Caki2 (cell line): ENCODE measurements at regions not wholly inside any gene's neighbourhood (a gene's known extent, or its start where the extent isn't known, plus 50 kb on each side); places are given as distances from the start of the nearest gene placed in this dataset.
"Not testable (repeated sequence)": the region's sequence is repeated elsewhere in the genome, so short reads cannot be mapped to it uniquely, and the experiment has no call there.

Experiments
- DNase-seq: peaks from one replicate; pipeline ENCODE4 v3.0.0-alpha.2; 2015; ENCODE audit warnings: low read depth
- in situ Hi-C: cut with HindIII; loops from 2 replicates; pipeline ENCODE4 v1.10.0; 2016; ENCODE audit warnings: low sequenced_read_pairs, low pct_unique_long_range_greater_than_20kb, mixed read lengths

- DNase-seq, result no peak
- in situ Hi-C loops, result no loop called here
Observed at GRCh38 chr5:29157975-29158374, 2035.5 kb upstream of the CDH6 start.

- in situ Hi-C loops, result no loop called here
Observed at GRCh38 chr5:29150840-29151239, 2042.6 kb upstream of the CDH6 start.

GRCh38 chr5:29148581-29148980 is 2044.9 kb upstream of the CDH6 start:
- in situ Hi-C loops, result no loop called here
- no peak for DNase-seq

More at GRCh38 chr5:29150840-29151239, 2042.6 kb upstream of the CDH6 start:
- no peak for DNase-seq

- in situ Hi-C loops, result no loop called here
- DNase-seq, result no peak
Observed at GRCh38 chr5:29148073-29148472, 2045.4 kb upstream of the CDH6 start.

DNA sequence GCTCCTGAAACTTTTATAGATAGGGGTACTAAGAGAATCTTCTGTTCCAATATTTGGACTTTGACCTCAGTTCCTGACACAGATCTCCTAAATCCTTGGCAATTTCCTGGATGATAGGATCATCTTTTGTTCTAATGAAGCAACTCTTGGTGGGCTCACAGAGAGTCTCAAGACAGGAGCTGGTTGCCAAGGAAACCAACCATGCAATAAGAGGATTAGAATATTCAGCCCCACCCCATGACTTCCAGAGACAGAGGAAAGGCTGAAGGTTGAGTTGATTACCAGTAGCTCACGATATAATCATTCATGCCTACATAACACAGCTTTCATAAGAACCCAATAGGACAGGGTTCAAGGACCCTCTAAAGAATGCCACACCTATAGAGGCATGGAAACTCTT is 2050.2 kb upstream of the CDH6 start:
- DNase-seq, result no peak
- in situ Hi-C loops, result no loop called here

- in situ Hi-C loops, result no loop called here
- DNase-seq, result no peak
Observed at GRCh38 chr5:29134418-29134817, 2059.1 kb upstream of the CDH6 start.

- in situ Hi-C loops, result no loop called here
- DNase-seq, result no peak
Observed at GRCh38 chr5:29131285-29131684, 2062.2 kb upstream of the CDH6 start.

- in situ Hi-C loops, result no loop called here
- DNase-seq, result no peak
Observed at GRCh38 chr5:29130786-29131185, 2062.7 kb upstream of the CDH6 start.

- DNase-seq, in situ Hi-C loops: not testable (repeated sequence)
Observed at GRCh38 chr5:29127524-29128156, 2065.8 kb upstream of the CDH6 start.

DNA sequence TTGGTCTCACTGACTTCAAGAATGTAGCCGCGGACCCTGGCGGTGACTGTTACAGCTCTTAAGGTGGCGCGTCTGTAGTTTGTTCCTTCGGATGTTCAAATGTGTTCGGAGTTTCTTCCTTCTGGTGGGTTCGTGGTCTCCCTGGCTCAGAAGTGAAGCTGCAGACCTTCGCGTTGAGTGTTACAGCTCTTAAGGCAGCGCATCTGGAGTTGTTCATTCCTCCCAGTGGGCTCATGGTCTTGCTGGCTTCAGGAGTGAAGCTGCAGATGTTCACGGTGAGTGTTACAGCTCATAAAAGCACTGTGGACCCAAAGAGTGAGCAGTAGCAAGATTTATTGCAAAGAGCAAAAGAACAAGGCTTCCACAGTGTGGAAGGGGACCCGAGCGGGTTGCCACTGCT is 2067.0 kb upstream of the CDH6 start:
- DNase-seq, in situ Hi-C loops: not testable (repeated sequence)

- in situ Hi-C loops, result no loop called here
Observed at GRCh38 chr5:29122306-29122705, 2071.2 kb upstream of the CDH6 start.

GRCh38 chr5:29114331-29114768 is 2076.0 kb upstream of the CDH9 start:
- in situ Hi-C loops, result no loop called here
- DNase-seq, result no peak

More at GRCh38 chr5:29122306-29122705, 2071.2 kb upstream of the CDH6 start:
- DNase-seq, result no peak

- no peak for DNase-seq
- in situ Hi-C loops, result no loop called here
Observed at GRCh38 chr5:29113516-29113915, 2075.1 kb upstream of the CDH9 start.

GRCh38 chr5:29099585-29099984 is 2061.2 kb upstream of the CDH9 start:
- in situ Hi-C loops, result no loop called here
- no peak for DNase-seq

- DNase-seq, result no peak
- in situ Hi-C loops, result no loop called here
Observed at GRCh38 chr5:29089591-29090130, 2051.3 kb upstream of the CDH9 start.

DNA sequence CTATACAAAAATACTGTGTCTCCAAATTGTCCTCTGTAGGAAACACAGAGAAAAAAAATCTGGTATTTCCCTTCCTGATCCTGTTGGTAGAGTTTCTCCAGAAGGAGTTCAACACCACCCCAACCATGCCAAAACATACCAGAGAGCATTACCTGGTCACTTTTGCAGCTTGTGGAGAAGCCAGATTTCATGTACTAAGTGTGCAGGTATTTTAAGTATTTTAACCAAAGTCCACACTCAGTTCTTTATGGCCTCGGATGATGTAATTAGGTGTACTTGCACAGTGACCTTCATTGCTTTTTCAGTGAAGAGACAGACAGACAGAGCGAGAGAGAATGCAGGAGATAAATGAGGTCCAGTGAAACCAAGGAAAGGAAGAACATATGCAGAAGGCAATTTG is 2046.8 kb upstream of the CDH9 start:
- DNase-seq, result no peak
- in situ Hi-C loops, result no loop called here

DNA sequence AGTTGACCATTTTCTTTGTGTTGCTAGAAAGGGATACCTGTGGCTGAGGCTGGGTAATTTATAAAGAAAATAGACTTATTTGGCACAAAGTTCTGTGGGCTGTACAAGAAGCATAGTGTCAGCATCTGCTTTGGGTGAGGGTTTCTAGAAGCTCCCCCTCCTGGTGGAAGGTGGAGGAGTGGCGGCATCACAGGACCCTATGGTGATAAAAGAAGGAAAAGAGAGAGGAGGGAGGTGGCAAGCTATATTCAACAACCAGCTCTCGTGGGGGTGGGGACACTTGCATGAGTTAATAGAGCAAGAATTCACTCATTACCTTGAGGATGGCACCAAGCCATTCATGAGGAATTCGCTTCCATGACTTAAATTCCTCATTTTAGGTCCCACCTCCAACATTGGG is 2041.4 kb upstream of the CDH9 start:
- in situ Hi-C loops, result no loop called here
- no peak for DNase-seq

GRCh38 chr5:29077451-29077850 is 2039.1 kb upstream of the CDH9 start:
- peak; percentile 12 for DNase-seq
- in situ Hi-C loops, result no loop called here

DNA sequence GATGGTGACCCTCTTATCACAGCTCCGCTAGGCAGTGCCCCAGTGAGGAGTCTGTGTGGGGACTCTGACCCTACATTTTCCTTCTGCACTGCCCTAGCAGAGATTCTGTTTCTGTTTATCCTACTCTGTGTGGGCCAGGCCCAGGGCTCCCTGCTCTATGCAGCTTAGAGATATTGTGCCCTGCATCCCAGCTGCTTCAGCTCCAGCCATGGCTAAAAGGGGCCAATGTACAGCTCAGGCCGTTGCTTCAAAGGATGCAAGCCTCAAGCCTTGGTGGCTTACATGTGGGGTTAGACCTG is 2030.7 kb upstream of the CDH9 start:
- DNase-seq, result no peak
- in situ Hi-C loops, result no loop called here

- DNase-seq, result no peak
- in situ Hi-C loops, result no loop called here
Observed at GRCh38 chr5:29061381-29061780, 2023.0 kb upstream of the CDH9 start.
